HG02763 (cell line): ENCODE measurements at regions not wholly inside any gene's neighbourhood (a gene's known extent, or its start where the extent isn't known, plus 50 kb on each side); places are given as distances from the start of the nearest gene placed in this dataset.
"Not testable (repeated sequence)": the region's sequence is repeated elsewhere in the genome, so short reads cannot be mapped to it uniquely, and the experiment has no call there.

Experiments used
- ATAC-seq: cut with Tn5 transposase; IDR thresholded peaks from one replicate; pipeline ENCODE4 v1.9.1; 2021; ENCODE audit warnings: mild to moderate bottlenecking, moderate library complexity; ENCODE audit not compliant: unreplicated experiment

GRCh38 chr18:44286049-44286448 is 394.6 kb upstream of the SETBP1 start:
- ATAC-seq: no peak

GRCh38 chr18:44290366-44290977 is 390.2 kb upstream of the SETBP1 start:
- no peak for ATAC-seq

GRCh38 chr18:44298566-44298965 is 382.1 kb upstream of the SETBP1 start:
- no peak for ATAC-seq

- no peak for ATAC-seq
Observed at GRCh38 chr18:44309185-44309584, 371.5 kb upstream of the SETBP1 start.

GRCh38 chr18:44320619-44321460 is 359.8 kb upstream of the SETBP1 start:
- ATAC-seq: no peak

GRCh38 chr18:44321868-44322590 is 358.7 kb upstream of the SETBP1 start:
- no peak for ATAC-seq

GRCh38 chr18:44323125-44323524 is 357.6 kb upstream of the SETBP1 start:
- ATAC-seq: no peak

- ATAC-seq: no peak
Observed at GRCh38 chr18:44324361-44324760, 356.3 kb upstream of the SETBP1 start.

GRCh38 chr18:44325903-44326635 is 354.6 kb upstream of the SETBP1 start:
- ATAC-seq: no peak

GRCh38 chr18:44331656-44332570 is 348.8 kb upstream of the SETBP1 start:
- ATAC-seq: no peak

GRCh38 chr18:44341759-44342158 is 338.9 kb upstream of the SETBP1 start:
- ATAC-seq: no peak

- no peak for ATAC-seq
Observed at GRCh38 chr18:44342162-44342561, 338.5 kb upstream of the SETBP1 start.

- ATAC-seq: no peak
Observed at GRCh38 chr18:44342946-44343345, 337.7 kb upstream of the SETBP1 start.

GRCh38 chr18:44343570-44343969 is 337.1 kb upstream of the SETBP1 start:
- ATAC-seq: no peak

GRCh38 chr18:44356566-44357157 is 324.0 kb upstream of the SETBP1 start:
- ATAC-seq: no peak

GRCh38 chr18:44358402-44358801 is 322.3 kb upstream of the SETBP1 start:
- ATAC-seq: no peak

GRCh38 chr18:44359741-44360140 is 320.9 kb upstream of the SETBP1 start:
- ATAC-seq: not testable (repeated sequence)

- not testable (repeated sequence) for ATAC-seq
Observed at GRCh38 chr18:44362213-44362612, 318.5 kb upstream of the SETBP1 start.

- ATAC-seq: no peak
Observed at GRCh38 chr18:44370861-44371260, 309.8 kb upstream of the SETBP1 start.

GRCh38 chr18:44374966-44375365 is 305.7 kb upstream of the SETBP1 start:
- ATAC-seq: no peak
